GM21423 (cell line): ENCODE measurements at regions not wholly inside any gene's neighbourhood (a gene's known extent, or its start where the extent isn't known, plus 50 kb on each side); places are given as distances from the start of the nearest gene placed in this dataset.
"Not testable (repeated sequence)": the region's sequence is repeated elsewhere in the genome, so short reads cannot be mapped to it uniquely, and the experiment has no call there.

ENCODE experiments used
- ATAC-seq: cut with Tn5 transposase; IDR thresholded peaks from one replicate; pipeline ENCODE4 v1.9.1; 2021; ENCODE audit warnings: mild to moderate bottlenecking, moderate library complexity; ENCODE audit not compliant: unreplicated experiment

DNA sequence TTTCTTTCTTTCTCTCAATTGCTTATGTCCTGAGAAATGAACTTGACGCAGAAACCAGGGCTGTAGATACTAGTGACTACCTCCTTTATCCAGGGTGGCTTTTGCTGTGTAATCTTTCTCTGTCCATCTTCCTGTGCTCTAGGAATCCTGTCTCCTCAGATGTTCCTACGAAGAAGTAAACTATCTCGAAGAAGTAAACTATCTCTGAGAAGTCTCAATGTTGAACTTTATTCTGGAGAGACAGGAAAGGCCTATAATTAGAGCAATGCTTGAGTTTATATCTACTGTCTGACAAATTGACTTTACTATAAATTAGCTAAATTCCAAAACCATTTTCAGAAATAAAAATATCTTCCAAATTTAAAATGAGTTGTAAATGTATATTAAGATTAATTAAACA, 541.5 kb upstream of the DPP6 start:
- no peak for ATAC-seq

DNA sequence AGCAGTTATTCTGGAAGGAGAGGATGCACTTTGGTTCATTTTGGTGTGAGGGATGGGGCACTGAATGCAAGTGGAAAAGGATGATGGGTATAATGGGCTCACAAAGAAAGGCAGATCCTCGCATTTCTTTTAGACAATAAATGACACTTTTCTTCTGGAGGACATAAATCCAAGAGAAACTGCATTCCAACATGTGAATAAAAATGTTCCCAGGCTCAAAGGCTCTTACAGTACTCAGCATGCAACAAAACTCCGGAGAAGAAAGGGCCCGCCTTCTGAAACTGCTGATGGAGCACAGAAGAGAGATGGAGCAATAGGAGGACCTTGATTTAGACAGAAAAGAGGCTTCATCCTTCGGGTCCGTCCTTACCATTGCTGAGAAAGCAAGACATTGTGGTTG, 538.2 kb upstream of the DPP6 start:
- ATAC-seq: no peak

DNA sequence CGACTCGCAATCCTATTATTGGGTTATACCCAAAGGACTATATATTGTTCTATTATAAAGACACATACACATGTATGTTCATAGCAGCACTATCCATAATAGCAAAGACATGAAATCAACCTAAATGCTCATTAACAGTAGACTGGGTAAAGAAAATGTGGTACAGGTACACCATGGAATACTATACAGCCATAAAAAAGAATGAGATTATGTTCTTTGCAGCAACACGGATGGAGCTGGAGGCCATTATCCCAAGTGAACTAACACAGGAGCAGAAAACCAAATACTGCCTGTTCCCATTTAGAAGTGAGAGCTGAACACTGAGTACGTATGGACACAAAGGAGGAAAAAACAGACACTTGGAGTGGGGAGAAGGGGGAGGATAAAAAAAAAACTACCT, 536.8 kb upstream of the DPP6 start:
- ATAC-seq: no peak

DNA sequence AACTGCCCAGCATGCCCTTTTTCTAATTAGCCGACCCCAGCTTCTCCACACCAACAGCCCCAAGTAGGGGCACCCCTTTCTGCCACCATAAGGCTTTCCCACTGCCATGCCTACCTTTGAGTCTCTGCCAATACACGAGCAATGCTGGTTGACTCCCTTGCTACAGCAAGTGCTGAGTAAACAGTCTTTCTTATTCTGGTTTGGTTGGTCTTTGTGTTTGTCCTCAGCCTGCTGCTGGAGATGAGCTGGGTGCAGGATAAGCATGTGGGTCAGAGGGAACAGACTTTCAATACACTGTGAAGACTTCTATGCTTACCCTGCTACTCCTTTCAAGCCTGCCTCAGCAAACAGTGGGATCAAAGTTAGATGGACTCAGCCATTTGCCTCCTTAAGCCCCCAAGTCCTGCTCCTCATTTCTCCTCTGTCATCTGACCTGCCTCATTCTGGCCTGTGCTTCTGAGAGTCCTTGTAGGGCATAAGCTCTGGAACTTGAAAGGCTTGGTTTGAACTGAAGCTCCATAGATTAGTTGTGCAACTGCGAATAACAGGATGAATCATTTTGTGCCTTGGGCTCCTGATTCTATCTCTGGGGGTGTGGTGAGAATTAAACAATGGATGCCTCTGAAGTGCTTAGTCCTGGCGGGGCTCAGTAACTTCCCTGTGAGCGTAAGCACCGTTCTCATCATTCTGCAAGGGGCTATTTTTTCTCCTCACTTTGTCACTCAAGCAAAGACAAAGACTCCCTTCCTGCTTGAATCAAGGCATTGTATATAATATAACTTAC, 533.8 kb upstream of the DPP6 start:
- no peak for ATAC-seq

DNA sequence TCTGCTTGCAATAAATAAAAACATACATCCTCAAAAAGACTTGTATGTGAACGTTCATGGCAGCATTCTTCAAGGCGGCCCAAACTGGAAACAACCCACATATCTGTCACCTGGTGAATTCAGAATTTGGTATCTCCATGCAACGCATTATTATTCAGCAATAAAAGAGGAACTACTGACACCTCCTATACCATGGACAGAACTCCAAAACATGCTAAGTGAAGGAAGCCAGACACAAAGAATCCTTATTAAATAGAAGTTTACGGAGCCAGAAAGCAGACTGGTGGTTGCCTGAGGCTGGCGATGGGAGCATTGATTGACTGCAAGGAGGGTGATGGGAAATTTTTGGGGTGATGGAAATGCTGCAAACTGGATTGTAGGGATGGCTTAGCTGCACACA, 530.8 kb upstream of the DPP6 start:
- no peak for ATAC-seq

DNA sequence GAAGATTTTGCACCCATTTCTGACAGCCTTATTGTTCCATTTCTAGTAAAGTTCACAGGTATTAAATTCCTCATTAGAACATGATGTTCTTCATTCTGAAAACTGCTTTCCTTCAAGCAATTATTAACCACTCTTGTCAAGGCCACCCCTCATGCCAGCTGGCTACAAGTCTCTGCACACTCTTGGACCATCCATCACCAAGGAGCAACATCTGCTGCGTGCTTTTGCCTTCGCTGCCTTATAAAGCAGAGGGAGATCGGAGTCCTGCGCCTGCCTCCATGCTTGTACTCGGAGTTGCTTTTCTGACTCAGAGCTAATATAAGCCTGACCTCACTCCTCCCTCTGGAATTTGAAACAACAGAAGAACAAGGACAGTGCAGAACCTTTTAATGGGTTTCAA, 529.9 kb upstream of the DPP6 start:
- ATAC-seq: no peak

DNA sequence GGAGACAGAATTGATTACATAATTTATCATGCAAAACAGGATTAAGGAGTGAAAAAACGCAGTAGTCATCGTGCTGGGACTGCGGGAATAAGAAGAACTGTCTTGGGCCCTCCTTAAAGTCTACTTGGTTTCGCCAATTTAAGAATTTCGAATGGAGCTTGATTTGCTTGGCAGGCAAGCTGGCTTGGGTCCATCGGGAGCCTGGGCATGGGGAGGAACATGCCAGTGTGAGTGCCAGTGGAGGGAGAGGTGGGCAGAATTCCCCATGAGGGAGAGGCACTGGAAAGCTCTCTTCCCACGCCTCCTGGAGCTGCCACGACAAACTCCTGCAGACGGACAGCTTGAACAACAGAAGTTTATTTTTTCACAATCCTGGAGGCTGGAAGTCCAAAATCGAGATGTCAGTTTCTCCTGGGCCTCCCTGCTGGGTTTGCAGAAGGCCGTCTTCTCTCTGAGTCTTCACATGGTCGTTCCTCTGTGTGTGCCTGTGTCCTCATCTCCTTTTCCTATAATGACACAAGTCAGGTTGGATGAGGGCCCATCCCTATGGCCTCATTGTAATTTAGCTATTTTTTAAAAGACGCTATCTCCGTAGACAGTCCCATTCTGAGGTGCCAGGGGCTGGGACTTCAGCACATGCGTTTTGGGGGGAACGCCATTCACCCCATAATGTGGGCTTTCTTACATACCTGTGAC, 528.7 kb upstream of the DPP6 start:
- ATAC-seq: no peak

DNA sequence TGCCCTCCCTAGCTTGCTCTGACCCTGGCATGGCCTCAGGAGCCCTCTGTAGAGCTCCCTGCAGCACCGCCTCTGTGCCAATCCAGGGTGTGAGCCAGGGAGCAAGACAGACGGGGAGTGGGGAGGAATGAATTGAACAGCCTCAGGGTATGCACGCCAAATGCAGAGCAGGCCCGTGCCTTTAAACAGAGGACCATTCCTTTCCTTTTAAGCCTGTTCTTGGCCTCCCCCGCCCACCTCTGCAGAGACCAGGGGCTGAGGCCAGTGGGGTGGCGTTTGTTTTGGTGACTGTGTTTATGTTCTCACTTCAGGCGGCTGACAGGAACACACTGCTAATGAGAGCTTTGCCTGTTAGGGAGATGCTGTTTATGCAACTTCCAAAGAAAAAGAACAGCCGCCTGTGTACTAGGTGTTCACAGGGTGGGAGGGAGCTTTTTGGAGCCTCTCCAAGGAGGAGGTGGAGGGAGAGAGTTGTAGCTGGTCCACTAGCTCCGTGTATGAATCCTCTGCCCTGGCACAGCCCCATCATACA, 528.1 kb upstream of the DPP6 start:
- ATAC-seq: no peak

DNA sequence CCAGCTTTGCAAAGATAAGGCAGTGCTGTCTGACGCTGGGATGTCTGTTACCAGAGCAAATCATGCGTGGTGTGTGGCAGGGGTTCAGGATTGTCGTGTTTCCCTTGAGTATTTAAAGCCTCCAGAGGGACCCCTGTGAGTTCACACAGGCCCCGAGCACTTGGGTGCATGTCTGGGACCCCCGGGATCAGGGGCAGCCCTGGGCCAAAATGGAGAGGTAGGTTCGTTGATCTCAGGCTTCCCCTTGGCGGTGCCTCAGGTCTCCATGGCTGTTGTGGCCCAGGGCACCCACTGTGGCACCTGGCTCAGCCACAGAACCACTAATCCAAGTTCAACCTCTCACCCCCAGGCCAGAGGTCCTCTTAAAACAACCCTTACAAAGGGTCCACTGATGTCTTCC, 523.1 kb upstream of the DPP6 start:
- no peak for ATAC-seq

DNA sequence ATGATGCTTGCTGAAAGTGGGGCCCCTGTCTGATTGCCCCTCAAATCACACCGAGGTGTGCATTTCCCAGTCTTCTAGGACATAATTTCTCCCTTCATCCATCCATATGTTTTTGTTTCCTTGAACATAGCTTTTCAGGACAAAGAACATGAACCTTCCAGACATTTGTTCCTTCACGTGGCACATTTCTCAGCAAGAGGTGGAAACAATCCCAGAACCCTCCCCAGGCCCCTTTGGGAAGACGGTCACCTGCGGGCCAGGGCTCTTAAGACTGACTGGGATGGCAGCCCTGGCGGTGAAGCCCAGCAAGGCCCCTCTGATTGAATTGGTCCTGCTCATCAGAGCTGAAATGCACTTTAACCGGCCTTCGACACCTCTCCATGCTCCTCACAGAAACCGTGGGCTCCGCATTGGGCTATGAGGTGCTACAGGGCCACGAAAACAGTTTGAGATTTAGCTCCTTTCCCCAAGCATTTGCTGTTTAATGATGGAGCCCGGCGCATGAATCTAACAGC, 522.5 kb upstream of the DPP6 start:
- no peak for ATAC-seq

DNA sequence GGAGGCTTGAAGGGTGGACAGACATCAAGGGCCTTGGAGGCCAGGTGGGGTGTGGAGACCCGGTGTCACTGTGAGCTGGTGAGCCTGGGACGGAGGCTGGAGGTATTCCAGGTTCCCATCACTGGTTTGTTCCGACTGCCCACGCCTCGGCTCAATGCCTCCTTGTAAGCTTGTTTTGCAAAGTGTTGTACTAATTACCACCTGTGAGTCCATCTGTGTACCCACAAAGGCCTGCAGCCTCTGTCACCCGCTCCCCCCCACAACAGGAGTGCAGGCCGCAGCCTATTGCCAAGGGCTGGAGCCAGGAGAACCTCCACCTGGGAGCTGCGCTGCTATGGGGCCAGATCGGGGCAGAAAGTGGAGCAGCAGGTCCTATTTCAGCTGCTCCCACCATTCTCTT, 521.8 kb upstream of the DPP6 start:
- ATAC-seq: no peak

DNA sequence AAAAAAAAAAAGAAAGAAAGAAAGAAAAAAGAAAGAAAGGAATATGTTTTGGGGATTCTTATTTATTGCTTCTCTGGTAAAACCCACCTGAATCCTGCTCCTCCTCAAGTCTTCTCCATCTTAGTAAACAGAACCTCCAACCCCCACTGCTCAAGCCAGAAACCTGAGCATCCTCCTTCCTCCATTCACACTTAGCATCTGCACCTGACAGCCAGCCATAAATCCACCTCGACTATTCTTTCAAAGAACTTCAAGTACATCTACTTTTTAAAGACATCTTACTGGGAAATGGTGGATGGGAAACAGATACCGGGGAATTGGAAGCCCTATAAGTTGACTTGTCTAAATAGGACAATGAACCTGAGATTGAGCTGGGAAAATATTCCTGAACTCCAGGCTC, 519.9 kb upstream of the DPP6 start:
- no peak for ATAC-seq

DNA sequence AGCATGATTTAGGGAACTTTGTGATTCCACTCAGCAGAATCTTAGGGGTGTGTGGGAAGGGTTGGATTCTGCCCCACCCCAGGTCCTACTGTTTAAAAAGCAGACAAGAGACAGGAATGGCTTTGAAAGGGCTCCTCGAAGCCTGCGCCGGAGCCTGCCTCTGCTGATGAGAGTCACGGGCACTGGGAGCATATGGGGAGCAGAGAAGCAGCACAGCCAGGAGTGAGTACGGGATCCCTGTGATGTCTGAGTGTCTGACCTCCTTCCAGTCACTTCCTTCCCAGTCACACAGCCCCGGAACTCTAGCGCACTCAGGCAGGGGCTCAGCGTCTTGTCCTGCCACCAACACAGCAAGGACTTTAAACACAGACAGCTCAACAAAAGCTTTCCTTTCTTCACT, 514.9 kb upstream of the DPP6 start:
- ATAC-seq: no peak

DNA sequence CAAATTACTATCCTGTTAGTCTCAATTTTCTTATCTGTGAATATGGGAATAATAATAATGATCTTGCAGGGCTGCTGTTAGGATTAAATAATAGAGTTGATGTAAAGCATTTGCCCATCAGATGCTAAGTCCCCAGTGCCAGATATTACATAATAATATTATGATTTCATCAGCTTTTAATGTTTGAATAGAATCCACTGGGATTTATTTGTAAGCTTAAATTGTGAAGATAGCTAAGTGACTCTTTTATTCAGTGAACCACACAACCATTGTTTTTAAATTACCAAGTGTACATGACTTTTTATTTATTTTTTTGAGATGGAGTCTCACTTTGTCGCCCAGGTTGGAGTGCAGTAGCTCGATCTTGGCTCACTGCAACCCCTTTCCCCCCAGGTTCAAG, 510.3 kb upstream of the DPP6 start:
- ATAC-seq: no peak

DNA sequence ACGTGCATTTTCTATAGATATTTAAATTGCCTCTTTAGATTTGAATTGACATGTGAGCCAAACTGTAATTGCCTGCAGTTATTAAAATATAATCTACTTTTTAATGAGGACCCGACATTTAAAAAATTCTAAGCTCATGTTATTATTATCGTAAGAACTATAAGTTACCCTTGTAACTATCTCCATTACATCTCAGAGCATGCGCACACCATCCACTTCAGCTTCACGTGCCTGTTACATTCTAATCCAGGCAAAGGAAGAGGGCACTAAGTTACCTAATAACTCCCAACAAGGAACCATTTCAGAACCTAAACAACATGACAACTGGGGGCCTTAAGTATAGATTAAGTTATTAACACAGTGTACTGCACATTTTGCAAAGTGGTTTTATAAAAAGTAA, 509.0 kb upstream of the DPP6 start:
- no peak for ATAC-seq

DNA sequence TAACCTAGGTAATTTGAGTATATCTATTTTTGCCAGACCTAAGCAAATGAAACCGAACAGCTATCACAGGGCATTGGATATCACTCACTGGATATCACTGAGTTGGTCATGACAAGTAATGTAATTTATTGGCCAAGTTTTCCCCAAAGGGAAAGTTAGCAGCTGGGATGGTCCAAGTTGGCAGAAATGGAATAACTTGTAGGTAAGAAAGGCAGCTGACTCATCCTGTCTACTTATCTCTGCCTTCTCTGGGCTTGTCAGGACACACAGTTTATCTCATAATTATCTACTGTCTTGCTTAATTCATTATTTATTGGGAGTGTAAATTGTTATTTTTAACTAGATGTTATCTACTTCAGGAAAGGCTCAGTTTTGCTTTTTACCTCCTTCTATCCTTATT, 502.0 kb upstream of the DPP6 start:
- no peak for ATAC-seq

DNA sequence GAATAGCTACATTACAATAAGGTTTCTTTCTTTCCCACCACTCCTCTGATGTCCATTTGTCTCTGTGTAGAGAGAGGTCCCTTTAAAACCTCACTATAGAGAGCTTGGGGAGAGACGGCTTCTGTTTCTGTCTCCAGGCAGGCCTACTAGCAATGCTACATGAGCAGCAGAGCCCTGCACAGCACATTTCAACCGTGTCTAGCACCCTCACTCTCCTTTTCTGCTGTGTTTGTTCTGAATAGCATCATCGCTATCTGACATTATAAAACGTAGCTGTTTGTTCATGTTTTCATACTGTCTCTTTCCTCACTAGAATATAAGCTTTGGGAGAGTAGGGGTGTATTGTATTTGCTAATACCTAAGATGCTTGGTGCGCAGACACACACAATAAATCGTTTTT, 487.8 kb upstream of the DPP6 start:
- no peak for ATAC-seq

DNA sequence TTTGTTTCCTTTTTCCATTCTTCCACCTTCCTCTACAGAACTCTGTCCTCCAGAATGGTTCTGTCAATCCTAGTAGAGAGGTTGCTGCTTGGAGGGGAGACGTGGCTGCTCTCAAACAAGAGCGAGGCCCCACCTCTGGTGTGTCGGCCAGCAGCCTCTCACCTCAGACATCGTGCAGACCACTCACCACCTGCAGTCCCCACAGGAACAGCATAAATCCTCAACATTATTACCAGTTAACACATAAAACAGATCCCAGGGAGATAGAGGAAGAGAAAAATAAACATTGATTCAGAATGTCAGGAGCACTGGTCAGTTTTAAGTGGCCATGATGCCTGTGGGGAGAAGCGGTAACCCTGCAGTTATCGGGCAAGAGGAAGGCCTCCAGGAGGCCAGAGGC, 485.9 kb upstream of the DPP6 start:
- ATAC-seq: no peak

DNA sequence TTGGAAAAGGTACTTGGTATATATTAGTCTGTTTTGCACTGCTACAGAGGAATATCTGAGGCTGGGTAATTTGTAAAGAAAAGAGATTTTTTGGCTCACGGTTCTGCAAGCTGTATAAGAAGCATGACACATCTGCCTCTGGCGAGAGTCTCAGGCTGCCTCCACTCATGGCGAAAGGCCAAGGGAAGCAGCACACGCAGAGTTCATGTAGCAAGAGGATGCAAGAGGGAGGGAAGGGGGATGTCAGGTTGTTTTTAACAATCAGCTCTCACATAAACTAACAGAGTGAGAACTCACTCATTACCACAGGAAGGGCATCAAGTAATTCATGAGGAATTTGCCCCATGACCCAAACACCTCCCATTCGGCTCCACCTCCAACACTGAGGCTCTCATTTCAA, 484.8 kb upstream of the DPP6 start:
- no peak for ATAC-seq

DNA sequence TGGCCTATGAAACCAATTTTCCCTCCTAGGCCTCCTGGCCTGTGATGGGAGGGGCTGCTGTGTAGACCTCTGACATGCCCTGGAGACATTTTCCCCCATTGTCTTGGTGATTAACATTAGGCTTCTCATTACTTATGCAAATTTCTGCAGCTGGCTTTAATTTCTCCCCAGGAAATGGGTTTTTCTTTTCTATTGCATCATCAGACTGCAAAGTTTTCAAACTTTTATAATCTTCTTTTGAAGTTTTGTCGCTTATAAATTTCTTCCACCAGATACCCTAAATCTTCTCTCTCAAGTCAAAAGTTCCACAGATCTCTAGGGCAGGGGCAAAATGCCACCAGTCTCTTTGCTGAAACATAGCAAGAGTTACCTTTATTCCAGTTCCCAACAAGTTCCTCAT, 482.7 kb upstream of the DPP6 start:
- ATAC-seq: not testable (repeated sequence)

DNA sequence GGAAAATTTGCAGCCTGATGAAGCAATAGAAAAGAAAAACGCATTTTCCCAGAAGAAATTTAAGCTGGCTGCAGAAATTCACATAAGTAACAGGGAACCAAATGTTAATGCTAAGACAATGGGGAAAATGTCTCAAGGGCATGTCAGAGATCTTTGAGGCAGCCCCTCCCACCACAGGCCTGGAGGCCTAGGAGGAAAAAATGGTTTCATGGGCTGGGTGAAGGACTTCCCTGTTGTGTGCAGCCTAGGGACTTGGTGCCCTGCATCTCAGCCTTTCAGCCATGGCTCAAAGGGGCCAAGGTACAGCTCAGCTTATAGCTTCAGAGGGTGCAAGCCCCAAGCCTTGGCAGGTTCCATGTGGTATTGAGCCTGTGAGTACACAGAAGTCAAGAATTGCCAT, 476.1 kb upstream of the DPP6 start:
- no peak for ATAC-seq

DNA sequence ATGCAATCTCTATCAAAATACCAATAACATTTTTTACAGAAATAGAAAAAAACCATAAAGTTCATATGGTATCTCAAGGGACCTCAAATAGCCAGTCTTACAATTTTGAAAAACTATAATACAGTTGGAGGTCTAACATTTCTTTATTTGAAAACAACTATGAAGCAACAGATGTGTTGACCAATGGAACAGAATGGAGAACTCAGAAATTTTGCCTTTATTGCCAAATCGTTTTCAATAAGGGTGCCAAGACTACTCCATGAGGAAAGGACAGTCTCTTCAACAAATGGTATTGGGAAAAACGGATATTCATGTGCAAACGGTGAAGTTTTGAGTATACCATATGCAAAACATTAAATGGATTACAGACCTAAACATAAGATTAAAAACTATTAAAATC, 470.8 kb upstream of the DPP6 start:
- no peak for ATAC-seq
